ENCODE measurements at regions not wholly inside any gene's neighbourhood (a gene's known extent, or its start where the extent isn't known, plus 50 kb on each side); places are given as distances from the start of the nearest gene placed in this dataset.

DNA sequence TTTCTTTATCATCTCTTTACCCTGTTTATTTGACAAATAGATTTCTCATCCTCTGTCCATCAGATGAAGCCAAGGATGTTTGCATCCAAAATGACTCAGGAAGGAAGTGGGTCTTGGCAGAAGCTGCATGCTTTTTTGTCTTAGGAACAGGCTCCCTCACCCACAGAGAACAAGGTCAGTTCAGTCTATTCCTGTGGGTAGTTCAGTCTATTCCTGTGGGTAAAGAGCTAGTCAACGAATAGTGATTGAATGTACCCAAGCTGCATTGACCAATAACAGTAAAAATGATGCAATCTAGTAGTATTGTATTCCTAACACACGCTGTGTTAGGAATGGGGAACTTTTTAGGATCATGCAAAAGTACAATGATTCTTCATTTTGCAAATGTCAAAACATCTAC is 290.8 kb upstream of the TANK start:
- H3K36me3 Mint-ChIP-seq (ENCODE audit: low read depth): no peaks in the 10 kb centered on the region
- no peaks in the 10 kb centered on the region for H3K9me3 Mint-ChIP-seq
- H3K4me3 Mint-ChIP-seq: no peak overlapping the region
- peak overlapping the region in 2 of 3 experiments; percentile 14 to 80 for H3K27ac Mint-ChIP-seq
- TF ChIP-seq, protein P1, sequence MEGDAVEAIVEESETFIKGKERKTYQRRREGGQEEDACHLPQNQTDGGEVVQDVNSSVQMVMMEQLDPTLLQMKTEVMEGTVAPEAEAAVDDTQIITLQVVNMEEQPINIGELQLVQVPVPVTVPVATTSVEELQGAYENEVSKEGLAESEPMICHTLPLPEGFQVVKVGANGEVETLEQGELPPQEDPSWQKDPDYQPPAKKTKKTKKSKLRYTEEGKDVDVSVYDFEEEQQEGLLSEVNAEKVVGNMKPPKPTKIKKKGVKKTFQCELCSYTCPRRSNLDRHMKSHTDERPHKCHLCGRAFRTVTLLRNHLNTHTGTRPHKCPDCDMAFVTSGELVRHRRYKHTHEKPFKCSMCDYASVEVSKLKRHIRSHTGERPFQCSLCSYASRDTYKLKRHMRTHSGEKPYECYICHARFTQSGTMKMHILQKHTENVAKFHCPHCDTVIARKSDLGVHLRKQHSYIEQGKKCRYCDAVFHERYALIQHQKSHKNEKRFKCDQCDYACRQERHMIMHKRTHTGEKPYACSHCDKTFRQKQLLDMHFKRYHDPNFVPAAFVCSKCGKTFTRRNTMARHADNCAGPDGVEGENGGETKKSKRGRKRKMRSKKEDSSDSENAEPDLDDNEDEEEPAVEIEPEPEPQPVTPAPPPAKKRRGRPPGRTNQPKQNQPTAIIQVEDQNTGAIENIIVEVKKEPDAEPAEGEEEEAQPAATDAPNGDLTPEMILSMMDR (IDR thresholded peaks at IDR 0.05; ENCODE audit: unreplicated experiment in 3 of 3): no peak
- no peaks in the 10 kb centered on the region for H3K27me3 Mint-ChIP-seq (ENCODE audit: low read depth)
- peaks cover 27% of the 10 kb centered on the region for H3K4me1 Mint-ChIP-seq

DNA sequence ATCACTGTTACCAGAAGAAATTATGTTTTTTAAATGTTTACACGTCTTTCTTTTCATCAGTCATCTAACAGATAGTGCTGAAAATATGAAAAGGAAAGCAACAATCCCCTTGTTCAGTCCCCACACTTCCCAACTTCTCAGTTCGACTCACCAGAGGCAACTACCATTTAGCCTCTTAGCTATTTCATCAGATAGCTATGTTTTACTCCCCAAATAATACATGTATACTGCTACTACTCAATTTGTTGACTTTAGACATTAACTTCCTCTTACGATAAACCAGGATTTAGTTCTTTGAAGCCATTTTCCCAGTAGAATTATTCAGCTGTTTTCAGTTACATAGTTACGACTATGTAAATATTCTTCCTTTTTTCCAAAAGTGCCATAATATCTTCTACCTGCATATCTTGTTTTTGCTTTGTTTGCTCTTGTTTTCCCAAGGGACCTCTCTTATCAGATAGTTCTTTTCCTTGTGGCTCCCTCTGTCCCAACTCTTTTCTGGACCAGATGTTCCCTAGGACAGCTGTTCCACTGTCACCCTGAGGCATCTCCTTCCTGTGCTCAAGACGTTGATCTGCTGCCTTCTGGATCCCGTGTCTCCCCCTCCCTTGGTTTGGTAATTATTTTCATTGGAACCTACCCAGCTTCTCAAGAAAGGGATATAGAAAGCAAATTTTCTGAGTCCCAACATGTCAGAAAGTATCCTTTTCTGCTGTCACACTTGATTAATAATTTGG is 289.3 kb upstream of the TANK start:
- no peaks in the 10 kb centered on the region for H3K27me3 Mint-ChIP-seq (ENCODE audit: low read depth)
- H3K9me3 Mint-ChIP-seq: no peaks in the 10 kb centered on the region
- no peaks in the 10 kb centered on the region for H3K36me3 Mint-ChIP-seq (ENCODE audit: low read depth)
- H3K27ac Mint-ChIP-seq: peak overlapping the region; percentile 80 to 89 (median 80)
- H3K4me3 Mint-ChIP-seq: peak overlapping the region in 2 of 3 experiments; percentile 3 to 26
- peaks cover 27% of the 10 kb centered on the region for H3K4me1 Mint-ChIP-seq
- TF ChIP-seq, protein P1 (IDR thresholded peaks at IDR 0.05; ENCODE audit: unreplicated experiment in 3 of 3): no peak

DNA sequence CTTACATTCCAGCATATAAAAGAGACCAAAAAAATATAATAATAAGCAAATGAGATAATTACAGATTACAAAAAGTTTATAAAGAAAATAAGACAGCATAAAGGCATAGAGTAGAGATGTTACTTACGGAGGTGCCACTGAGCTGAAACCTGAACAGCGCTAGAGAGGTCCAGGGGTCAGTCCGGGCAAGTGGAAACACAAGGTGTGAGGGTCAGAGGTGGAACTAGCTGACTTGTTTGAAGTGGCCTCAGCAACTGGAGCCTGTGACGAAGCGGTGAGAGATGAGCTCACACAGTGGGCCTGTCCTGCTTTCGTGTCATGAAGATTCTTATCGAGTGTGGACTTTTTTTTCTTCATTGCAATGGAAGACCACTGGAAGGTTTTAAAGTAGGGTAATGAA is 288.3 kb upstream of the TANK start:
- TF ChIP-seq, protein P1 (IDR thresholded peaks at IDR 0.05; ENCODE audit: unreplicated experiment in 3 of 3): no peak
- no peak overlapping the region for H3K4me3 Mint-ChIP-seq
- peak overlapping the region in 2 of 3 experiments; percentile 1 to 80 for H3K27ac Mint-ChIP-seq
- H3K36me3 Mint-ChIP-seq (ENCODE audit: low read depth): no peaks in the 10 kb centered on the region
- no peaks in the 10 kb centered on the region for H3K9me3 Mint-ChIP-seq
- peaks cover 27% of the 10 kb centered on the region for H3K4me1 Mint-ChIP-seq
- H3K27me3 Mint-ChIP-seq (ENCODE audit: low read depth): no peaks in the 10 kb centered on the region

DNA sequence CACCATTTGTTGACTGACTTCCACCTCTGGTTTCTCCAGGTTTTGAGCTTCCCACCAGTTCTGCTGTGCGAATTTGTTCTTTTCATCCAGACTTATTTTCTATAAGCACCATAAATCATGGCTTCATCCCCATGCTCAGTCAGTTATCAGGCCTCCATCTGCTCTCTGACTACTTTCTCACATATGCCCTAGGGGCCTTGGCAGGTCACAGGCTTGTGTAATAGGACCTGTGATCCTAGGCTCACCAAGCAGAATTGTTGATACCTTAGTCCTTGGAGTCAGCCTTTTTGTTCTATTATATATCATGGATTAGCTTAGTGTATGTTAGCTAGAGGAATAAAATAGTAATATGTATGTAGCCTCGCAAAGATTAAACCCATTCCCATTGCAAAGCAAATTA is 284.2 kb upstream of the TANK start:
- no peaks in the 10 kb centered on the region for H3K9me3 Mint-ChIP-seq
- peaks cover 4% of the 10 kb centered on the region for H3K4me1 Mint-ChIP-seq
- H3K36me3 Mint-ChIP-seq (ENCODE audit: low read depth): no peaks in the 10 kb centered on the region
- H3K27ac Mint-ChIP-seq: no peak overlapping the region
- H3K4me3 Mint-ChIP-seq: no peak overlapping the region
- no peaks in the 10 kb centered on the region for H3K27me3 Mint-ChIP-seq (ENCODE audit: low read depth)
- TF ChIP-seq, protein P1 (IDR thresholded peaks at IDR 0.05; ENCODE audit: unreplicated experiment in 3 of 3): no peak

DNA sequence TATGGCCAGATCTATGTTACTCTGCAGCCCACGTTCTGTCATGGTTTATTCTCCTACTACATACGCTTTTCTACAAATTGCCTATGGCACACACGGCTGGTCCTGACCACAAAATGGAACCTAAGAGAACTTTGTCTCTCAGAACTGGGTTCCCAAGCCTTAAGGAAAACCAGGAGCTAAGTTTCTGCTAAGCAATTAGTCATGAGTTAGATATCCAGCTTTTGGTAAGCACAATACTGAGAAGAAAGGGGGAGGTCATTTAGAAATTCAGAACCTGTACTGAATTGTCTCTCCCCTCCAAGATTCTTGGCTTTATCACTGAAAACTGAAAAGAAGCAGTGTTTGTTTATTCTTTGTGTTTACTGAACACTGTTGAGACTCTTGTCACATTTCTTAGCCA is 283.5 kb upstream of the TANK start:
- peaks cover under 1% of the 10 kb centered on the region for H3K9me3 Mint-ChIP-seq
- no peak overlapping the region for H3K27ac Mint-ChIP-seq
- TF ChIP-seq, protein P1 (IDR thresholded peaks at IDR 0.05; ENCODE audit: unreplicated experiment in 3 of 3): no peak
- H3K4me3 Mint-ChIP-seq: no peak overlapping the region
- no peaks in the 10 kb centered on the region for H3K27me3 Mint-ChIP-seq (ENCODE audit: low read depth)
- no peaks in the 10 kb centered on the region for H3K4me1 Mint-ChIP-seq
- no peaks in the 10 kb centered on the region for H3K36me3 Mint-ChIP-seq (ENCODE audit: low read depth)

DNA sequence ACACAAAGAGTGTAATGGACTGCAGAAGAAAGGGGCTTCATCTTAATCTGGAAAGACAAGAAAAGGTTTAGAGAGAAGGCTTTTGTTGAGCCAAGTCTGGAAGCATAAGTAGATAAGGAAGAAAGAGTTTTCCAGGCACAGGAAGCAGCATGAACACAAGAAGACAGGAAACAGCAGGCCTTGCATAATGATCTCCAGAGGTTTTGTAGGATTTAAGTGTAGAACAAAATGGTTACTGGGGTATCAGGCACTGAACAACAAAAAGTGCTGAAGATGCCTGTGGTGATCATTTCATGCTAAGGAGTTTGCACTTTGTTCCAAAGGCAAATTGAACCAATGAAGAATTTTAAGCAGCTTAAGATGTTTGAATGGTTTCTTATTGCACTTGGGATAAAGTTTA is 281.6 kb upstream of the TANK start:
- Mint-ChIP-seq H3K9me3 (peaks cover 3% of the 10 kb centered on the region), H3K27ac (no peak overlapping the region), H3K36me3 (ENCODE audit: low read depth) (no peaks in the 10 kb centered on the region), H3K27me3 (ENCODE audit: low read depth) (no peaks in the 10 kb centered on the region), H3K4me1 (no peaks in the 10 kb centered on the region), H3K4me3 (no peak overlapping the region)
- TF ChIP-seq, protein P1 (IDR thresholded peaks at IDR 0.05; ENCODE audit: unreplicated experiment in 3 of 3): no peak

Measured in nephron (organoid).